ENCODE measurements at regions not wholly inside any gene's neighbourhood (a gene's known extent, or its start where the extent isn't known, plus 50 kb on each side); places are given as distances from the start of the nearest gene placed in this dataset.

DNA sequence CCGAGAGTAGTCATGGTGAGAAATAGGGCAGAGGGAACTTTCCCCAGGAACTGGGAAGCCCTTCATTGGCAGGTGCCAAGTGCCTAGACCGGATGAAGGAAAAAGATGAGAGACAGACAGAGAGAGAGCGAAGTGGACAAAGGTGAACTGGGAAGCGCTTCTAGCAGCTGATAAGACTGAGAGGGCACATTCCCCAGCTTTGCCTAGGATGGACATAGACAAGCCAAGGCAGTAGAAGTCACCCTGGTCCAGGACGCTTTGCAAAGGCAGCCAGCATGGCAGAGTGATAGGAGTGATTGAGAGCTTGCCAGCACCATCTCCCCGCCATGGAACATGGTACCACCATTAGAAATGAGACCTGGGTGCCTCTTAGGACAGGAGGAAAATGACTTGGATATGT lies 372.8 kb upstream of the MGMT start:
- H3K36me3 ChIP-seq (ENCODE audit: control insufficient read depth, insufficient read depth, low read length), result no peaks in the 10 kb centered on the region
- H3K9me3 ChIP-seq (ENCODE audit: control insufficient read depth, insufficient read depth, low read depth, low read length), result no peaks in the 10 kb centered on the region
- no peaks in the 10 kb centered on the region for H3K27me3 ChIP-seq (ENCODE audit: control insufficient read depth, insufficient read depth, low read length)
- no peak overlapping the region for H3K27ac ChIP-seq (ENCODE audit: low read depth, low read length)
- H3K4me3 ChIP-seq (ENCODE audit: low read depth, low read length), result no peak overlapping the region
- no peak overlapping the region for H3K9ac ChIP-seq (ENCODE audit: low read length)
- H3K4me1 ChIP-seq (ENCODE audit: control insufficient read depth, insufficient read depth, low read length), result peaks cover 4% of the 10 kb centered on the region; the same call in 1 of the 2 replicates

- Histone ChIP-seq H3K9me3 (ENCODE audit: control insufficient read depth, insufficient read depth, low read depth, low read length) (no peaks in the 10 kb centered on the region), H3K36me3 (ENCODE audit: control insufficient read depth, insufficient read depth, low read length) (no peaks in the 10 kb centered on the region), H3K9ac (ENCODE audit: low read length) (no peak overlapping the region), H3K4me3 (ENCODE audit: low read depth, low read length) (no peak overlapping the region), H3K27me3 (ENCODE audit: control insufficient read depth, insufficient read depth, low read length) (no peaks in the 10 kb centered on the region), H3K4me1 (ENCODE audit: control insufficient read depth, insufficient read depth, low read length) (peaks cover 4% of the 10 kb centered on the region; the same call in 1 of the 2 replicates), H3K27ac (ENCODE audit: low read depth, low read length) (no peak overlapping the region)
Measured at GRCh38 chr10:129094861-129095260, 372.2 kb upstream of the MGMT start.

DNA sequence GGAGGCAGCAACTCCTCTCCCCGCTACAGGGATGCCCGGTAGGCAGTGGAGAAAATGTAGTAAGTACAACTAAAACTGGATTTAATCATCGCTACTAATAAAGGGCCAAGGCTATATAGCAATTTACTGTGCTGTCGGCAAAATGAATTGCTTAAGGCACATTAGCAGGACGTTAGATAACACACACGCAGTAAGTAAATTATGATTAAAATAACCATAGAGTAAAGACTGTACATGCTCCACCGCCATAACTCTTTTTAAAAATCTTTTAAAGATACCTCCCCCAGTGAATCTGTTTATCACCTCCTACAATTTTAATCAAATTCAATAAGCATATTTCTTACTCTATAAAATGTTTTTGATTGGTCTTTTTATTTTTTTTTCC lies 371.4 kb upstream of the MGMT start:
- Histone ChIP-seq H3K9me3 (ENCODE audit: control insufficient read depth, insufficient read depth, low read depth, low read length) (no peaks in the 10 kb centered on the region), H3K9ac (ENCODE audit: low read length) (no peak overlapping the region), H3K27me3 (ENCODE audit: control insufficient read depth, insufficient read depth, low read length) (no peaks in the 10 kb centered on the region), H3K4me1 (ENCODE audit: control insufficient read depth, insufficient read depth, low read length) (no peaks in the 10 kb centered on the region), H3K4me3 (ENCODE audit: low read depth, low read length) (no peak overlapping the region), H3K27ac (ENCODE audit: low read depth, low read length) (no peak overlapping the region), H3K36me3 (ENCODE audit: control insufficient read depth, insufficient read depth, low read length) (no peaks in the 10 kb centered on the region)

- Histone ChIP-seq H3K36me3 (ENCODE audit: control insufficient read depth, insufficient read depth, low read length) (no peaks in the 10 kb centered on the region), H3K9me3 (ENCODE audit: control insufficient read depth, insufficient read depth, low read depth, low read length) (no peaks in the 10 kb centered on the region), H3K4me1 (ENCODE audit: control insufficient read depth, insufficient read depth, low read length) (no peaks in the 10 kb centered on the region), H3K9ac (ENCODE audit: low read length) (no peak overlapping the region), H3K27ac (ENCODE audit: low read depth, low read length) (no peak overlapping the region), H3K4me3 (ENCODE audit: low read depth, low read length) (no peak overlapping the region), H3K27me3 (ENCODE audit: control insufficient read depth, insufficient read depth, low read length) (no peaks in the 10 kb centered on the region)
Measured at GRCh38 chr10:129096065-129096984, 370.7 kb upstream of the MGMT start.

DNA sequence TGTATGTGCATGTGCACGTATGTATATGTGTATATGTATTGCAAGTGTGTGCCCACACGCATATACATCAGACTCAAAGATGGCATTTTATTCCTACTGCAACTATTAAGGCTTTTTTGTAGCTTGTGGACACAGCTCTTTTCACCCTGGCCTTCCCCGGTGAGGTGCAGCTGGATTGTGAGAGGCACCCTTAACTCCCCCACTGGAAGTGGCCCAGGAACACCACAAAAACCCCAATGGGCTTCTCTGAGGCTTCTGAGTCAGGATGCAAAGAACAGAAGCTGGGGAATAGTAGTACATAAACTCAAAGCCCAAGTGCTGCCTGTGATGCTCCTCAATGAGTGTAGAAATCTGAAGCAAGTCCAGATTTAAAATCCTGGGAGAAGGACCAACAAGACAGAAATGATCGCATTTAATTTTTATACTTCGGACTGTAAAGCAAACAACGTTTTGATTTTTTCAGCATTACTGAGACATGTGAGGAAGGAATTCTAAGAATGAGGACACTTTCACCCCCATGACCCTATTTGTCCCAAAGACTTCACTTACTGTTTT lies 369.2 kb upstream of the MGMT start:
- Histone ChIP-seq H3K4me1 (ENCODE audit: control insufficient read depth, insufficient read depth, low read length) (no peaks in the 10 kb centered on the region), H3K27ac (ENCODE audit: low read depth, low read length) (no peak overlapping the region), H3K4me3 (ENCODE audit: low read depth, low read length) (no peak overlapping the region), H3K27me3 (ENCODE audit: control insufficient read depth, insufficient read depth, low read length) (no peaks in the 10 kb centered on the region), H3K36me3 (ENCODE audit: control insufficient read depth, insufficient read depth, low read length) (no peaks in the 10 kb centered on the region), H3K9me3 (ENCODE audit: control insufficient read depth, insufficient read depth, low read depth, low read length) (no peaks in the 10 kb centered on the region), H3K9ac (ENCODE audit: low read length) (no peak overlapping the region)

DNA sequence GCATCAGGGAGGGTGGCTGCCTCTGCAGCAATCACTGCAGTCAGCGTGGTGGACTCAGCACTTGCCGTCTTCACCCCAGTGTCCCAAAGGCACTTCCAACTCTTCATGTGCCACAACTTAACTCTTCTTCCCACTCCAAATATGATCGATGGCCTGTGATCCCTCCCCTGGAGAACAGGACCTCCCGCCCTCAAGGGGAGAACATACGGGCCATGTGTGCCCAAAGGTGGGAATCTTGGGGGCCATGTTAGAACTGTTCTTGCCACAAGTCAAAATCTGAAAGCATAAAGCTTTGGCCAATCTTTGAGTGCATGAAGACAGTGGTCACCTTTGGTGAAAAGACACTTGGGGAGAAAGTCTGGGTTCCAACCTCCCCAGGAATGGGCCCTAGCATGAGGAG lies 368.5 kb upstream of the MGMT start:
- Histone ChIP-seq H3K9ac (ENCODE audit: low read length) (no peak overlapping the region), H3K27ac (ENCODE audit: low read depth, low read length) (no peak overlapping the region), H3K9me3 (ENCODE audit: control insufficient read depth, insufficient read depth, low read depth, low read length) (no peaks in the 10 kb centered on the region), H3K4me1 (ENCODE audit: control insufficient read depth, insufficient read depth, low read length) (no peaks in the 10 kb centered on the region), H3K4me3 (ENCODE audit: low read depth, low read length) (no peak overlapping the region), H3K36me3 (ENCODE audit: control insufficient read depth, insufficient read depth, low read length) (no peaks in the 10 kb centered on the region), H3K27me3 (ENCODE audit: control insufficient read depth, insufficient read depth, low read length) (no peaks in the 10 kb centered on the region)

GRCh38 chr10:129099486-129099885 lies 367.6 kb upstream of the MGMT start:
- Histone ChIP-seq H3K4me1 (ENCODE audit: control insufficient read depth, insufficient read depth, low read length) (no peaks in the 10 kb centered on the region), H3K27me3 (ENCODE audit: control insufficient read depth, insufficient read depth, low read length) (no peaks in the 10 kb centered on the region), H3K36me3 (ENCODE audit: control insufficient read depth, insufficient read depth, low read length) (no peaks in the 10 kb centered on the region), H3K9me3 (ENCODE audit: control insufficient read depth, insufficient read depth, low read depth, low read length) (no peaks in the 10 kb centered on the region), H3K27ac (ENCODE audit: low read depth, low read length) (no peak overlapping the region), H3K4me3 (ENCODE audit: low read depth, low read length) (no peak overlapping the region), H3K9ac (ENCODE audit: low read length) (no peak overlapping the region)

DNA sequence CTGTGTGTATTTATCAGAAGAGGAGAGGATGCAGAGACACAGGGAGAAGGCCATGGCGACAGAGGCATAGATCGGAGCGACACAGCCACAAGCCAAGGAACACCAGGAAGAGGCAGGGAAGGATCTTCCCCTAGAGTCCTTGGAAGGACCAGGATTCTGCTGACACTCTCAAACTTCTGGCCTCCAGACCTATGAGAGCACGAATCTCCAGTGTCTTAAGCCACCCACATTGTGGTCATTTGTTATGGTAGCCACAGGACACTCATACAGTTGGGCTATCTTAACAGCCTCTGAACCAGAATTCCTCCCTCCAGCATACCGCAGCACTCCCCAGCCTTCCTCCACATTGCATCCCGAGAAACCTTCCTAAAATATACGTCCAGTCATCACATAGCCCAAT lies 367.0 kb upstream of the MGMT start:
- no peaks in the 10 kb centered on the region for H3K9me3 ChIP-seq (ENCODE audit: control insufficient read depth, insufficient read depth, low read depth, low read length)
- no peaks in the 10 kb centered on the region for H3K27me3 ChIP-seq (ENCODE audit: control insufficient read depth, insufficient read depth, low read length)
- H3K9ac ChIP-seq (ENCODE audit: low read length), result no peak overlapping the region
- no peak overlapping the region for H3K4me3 ChIP-seq (ENCODE audit: low read depth, low read length)
- H3K36me3 ChIP-seq (ENCODE audit: control insufficient read depth, insufficient read depth, low read length), result no peaks in the 10 kb centered on the region
- H3K4me1 ChIP-seq (ENCODE audit: control insufficient read depth, insufficient read depth, low read length), result no peaks in the 10 kb centered on the region
- H3K27ac ChIP-seq (ENCODE audit: low read depth, low read length), result no peak overlapping the region

- H3K27ac ChIP-seq (ENCODE audit: low read depth, low read length), result no peak overlapping the region
- no peaks in the 10 kb centered on the region for H3K4me1 ChIP-seq (ENCODE audit: control insufficient read depth, insufficient read depth, low read length)
- no peaks in the 10 kb centered on the region for H3K27me3 ChIP-seq (ENCODE audit: control insufficient read depth, insufficient read depth, low read length)
- H3K36me3 ChIP-seq (ENCODE audit: control insufficient read depth, insufficient read depth, low read length), result no peaks in the 10 kb centered on the region
- H3K9ac ChIP-seq (ENCODE audit: low read length), result no peak overlapping the region
- H3K9me3 ChIP-seq (ENCODE audit: control insufficient read depth, insufficient read depth, low read depth, low read length), result no peaks in the 10 kb centered on the region
- no peak overlapping the region for H3K4me3 ChIP-seq (ENCODE audit: low read depth, low read length)
Measured at GRCh38 chr10:129101232-129101980, 365.6 kb upstream of the MGMT start.

DNA sequence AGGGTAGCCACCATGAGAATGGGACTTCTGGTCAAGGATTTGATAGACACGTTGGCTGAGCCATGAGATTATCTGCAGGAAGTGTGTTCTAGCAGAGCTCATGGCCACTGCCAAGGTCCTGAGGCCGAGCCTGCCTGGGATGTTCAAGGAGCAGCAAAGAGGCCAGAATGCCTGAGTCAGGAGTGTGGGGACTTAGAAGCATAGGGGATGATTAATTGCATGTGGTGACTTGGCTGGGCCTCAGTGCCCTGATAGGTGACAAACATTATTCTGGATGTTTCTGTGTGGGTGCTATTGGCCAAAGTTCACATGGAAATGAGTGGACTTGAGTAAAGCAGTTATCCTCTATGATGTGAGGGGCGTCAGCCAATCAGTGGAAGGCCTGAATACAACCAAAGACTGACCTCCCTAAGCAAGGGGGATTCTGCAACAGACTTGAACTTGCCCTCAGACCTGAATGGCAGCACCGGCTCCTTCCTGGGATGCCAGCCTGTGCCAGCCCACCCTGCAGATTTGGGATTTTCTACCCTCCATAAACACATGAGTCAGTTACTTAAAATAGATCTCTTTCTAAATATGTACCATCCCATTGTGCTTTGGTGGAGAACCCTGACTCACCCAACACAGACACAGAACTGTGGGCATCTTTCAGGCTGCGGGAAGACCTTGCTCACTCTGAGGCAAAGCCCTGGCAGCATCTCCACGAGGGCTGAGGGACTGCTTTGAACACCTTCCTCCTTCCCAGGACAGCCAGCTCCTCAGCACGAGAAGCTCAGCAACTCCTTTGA lies 363.9 kb upstream of the MGMT start:
- H3K27me3 ChIP-seq (ENCODE audit: control insufficient read depth, insufficient read depth, low read length), result no peaks in the 10 kb centered on the region
- no peak overlapping the region for H3K27ac ChIP-seq (ENCODE audit: low read depth, low read length)
- H3K36me3 ChIP-seq (ENCODE audit: control insufficient read depth, insufficient read depth, low read length), result no peaks in the 10 kb centered on the region
- no peaks in the 10 kb centered on the region for H3K4me1 ChIP-seq (ENCODE audit: control insufficient read depth, insufficient read depth, low read length)
- H3K9me3 ChIP-seq (ENCODE audit: control insufficient read depth, insufficient read depth, low read depth, low read length), result no peaks in the 10 kb centered on the region
- no peak overlapping the region for H3K9ac ChIP-seq (ENCODE audit: low read length)
- no peak overlapping the region for H3K4me3 ChIP-seq (ENCODE audit: low read depth, low read length)

Measured in HUES6 (cell line).